Hindlimb muscle (tissue), 1 donor: ENCODE measurements at regions not wholly inside any gene's neighbourhood (a gene's known extent, or its start where the extent isn't known, plus 50 kb on each side); places are given as distances from the start of the nearest gene placed in this dataset.
"Not testable (repeated sequence)": the region's sequence is repeated elsewhere in the genome, so short reads cannot be mapped to it uniquely, and the experiment has no call there.

Source experiments
- DNase-seq: peaks from one replicate; pipeline ENCODE4 v3.0.0-alpha.2; 2013

DNA sequence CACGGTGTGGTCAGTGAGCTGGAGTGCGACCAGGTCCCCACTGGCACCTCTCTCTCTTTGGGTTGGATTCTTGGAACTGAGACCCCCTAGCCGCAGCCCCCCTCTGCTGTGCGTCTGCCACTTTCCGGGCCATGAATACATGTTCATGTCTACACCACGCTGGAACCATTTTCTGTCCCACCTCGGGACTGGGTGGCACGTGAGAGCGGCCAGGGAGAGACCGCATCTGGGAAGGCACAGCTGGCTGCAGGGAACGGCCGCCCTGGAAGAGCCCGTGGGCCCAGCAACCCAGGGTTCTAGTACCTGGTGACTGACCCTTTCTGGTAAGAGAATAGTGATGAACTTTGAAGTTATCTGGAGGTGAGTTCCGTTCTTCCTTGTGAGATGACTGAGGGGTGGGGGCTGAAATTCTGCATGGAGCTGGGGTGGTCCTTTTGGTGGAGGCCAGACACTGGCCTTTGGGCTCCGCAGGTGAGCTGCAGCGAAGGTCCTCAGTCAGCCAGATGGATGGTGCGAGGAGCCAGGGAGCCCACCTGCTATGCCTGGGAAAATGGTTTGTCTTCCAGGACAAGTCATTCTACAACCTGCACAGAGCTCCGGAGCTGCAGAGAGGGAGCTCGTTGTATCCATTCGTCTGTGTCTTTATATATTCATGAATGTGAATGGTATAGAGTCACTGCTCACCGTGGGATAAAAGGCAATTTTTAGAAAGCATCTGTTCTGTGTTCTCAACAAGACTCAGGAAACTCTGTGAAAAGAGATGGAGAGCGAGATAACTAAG is 223.5 kb downstream of the NDUFA10 start:
- no peak for DNase-seq

DNA sequence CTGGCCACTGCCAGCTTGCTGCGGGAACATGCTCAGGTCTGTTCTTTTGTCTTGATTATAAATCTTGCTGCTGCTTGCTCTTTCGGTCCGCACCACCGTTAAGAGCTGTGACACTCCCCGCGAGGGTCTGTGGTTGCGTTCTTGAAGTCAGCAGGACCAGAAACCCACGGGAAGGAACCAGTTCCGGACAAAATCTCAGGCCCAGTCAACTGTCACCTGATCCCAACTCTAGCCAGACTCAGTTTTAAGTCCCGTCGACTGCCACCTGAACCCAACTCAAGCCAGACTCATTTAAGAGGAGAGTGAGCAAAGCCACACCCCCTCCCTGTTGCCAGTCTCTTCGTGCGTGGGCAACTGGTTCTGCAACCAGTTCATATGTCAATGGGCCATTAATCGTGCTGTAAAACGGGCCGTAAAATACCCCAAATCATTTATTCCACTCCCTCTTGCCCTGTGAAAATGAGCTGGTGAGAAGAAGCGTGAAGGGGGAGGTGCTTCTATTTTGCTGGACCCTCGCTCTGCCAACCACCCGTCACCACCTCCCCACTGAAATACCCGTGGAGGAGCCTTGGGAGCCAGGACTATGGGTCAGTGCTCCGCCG is 224.3 kb downstream of the NDUFA10 start:
- no peak for DNase-seq

DNA sequence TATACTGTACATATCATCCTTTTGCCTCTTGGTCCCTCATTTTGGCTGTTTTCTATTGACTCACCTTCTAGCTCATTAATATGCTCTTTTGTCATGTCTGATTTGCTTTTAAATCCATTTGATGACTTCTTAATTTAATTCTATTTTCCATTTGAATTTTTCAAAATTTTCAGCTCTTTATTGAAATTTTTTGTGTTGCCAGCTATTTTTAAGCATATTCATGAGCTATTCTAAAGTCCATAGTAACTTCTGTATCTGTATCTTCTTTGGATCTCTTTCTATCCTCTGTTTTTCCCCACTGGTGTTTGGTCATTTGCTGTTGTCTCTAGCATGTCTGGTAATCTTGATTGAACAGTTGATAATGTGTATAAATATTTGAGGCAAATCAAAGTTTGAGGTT is 227.8 kb downstream of the NDUFA10 start:
- DNase-seq: no peak

DNA sequence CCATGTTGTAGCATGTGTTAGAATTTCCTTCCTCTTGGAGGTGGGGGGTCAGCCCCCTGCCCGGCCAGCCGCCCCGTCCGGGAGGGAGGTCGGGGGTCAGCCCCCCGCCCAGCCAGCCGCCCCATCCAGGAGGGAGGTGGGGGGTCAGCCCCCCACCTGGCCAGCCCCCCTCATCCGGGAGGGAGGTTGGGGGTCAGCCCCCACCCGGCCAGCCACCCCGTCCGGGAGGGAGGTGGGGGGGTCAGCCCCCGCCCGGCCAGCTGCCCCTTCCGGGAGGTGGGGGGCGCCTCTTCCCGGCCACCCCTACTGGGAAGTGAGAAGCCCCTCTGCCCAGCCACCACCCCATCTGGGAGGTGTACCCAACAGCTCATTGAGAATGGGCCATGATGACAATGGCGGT is 229.4 kb downstream of the NDUFA10 start:
- DNase-seq: not testable (repeated sequence)

DNA sequence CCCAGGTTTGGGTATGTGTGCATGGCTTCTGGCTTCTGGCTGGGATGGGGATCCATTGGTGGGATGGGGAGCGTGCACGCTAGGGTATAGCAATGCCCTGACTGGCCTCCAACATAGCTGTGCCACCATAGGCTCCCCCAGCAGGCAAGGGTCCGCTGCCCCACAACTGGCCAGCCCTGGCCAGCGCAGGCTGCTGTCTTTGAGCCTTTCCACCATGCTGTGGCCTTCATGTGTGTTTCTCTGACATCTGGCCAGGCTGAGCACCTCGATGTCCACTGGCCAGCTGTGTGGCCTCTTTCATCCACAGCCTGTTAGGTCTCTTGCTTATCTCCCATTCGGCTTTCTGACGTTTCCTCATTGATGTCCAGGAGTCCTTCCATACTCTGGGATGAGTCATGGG is 231.3 kb downstream of the NDUFA10 start:
- no peak for DNase-seq

DNA sequence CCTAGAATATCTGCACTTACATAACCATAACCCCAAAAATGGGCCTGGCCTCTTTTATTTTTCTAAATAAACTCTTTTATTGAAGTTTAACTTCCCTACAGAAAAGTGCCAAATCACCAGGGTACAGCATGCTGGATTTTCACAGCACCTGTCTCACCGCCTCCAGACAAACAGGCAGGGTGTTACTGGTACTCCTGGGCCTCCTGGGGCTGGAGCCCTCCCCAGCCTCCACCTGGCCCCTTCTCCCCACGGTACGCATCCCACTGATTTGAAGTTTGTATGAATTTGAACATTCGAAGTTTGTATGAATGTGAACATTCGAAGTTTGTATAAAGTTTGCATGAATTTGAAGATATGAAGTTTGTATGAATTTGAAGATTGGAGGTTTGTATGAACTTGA is 232.1 kb downstream of the NDUFA10 start:
- DNase-seq: no peak

DNA sequence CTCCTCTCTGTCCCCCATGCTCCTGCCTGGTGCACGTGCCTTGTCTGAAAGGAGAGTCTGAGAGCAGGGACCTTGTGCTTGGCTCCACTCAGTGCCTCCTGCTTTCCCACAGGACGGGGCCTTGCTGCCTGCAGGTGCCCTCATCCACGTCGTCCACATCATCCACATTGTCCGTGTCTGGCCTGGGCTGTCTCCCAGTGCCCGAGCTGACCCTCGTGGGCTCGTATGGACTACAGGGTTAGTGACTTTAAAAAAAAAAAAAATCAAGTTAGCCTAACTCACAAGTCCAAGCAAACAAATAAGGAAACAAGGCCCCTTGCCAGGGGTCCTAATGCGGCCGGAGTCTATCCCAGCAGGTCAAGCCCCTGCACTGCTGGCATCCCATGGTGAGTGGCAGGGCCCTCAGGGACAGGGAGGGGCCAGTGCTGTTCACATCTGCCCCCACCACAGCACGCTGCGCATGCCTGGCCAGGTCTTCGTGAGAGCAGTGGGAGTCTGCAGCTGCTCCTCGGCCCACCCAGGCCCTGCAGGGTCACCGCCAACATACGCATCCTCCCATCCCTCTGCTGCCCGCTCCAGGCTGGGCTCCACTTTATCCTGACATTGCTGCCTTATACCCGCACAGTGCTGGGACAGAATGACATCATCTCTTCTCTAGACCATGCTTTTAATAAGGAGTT is 232.6 kb downstream of the NDUFA10 start:
- no peak for DNase-seq

DNA sequence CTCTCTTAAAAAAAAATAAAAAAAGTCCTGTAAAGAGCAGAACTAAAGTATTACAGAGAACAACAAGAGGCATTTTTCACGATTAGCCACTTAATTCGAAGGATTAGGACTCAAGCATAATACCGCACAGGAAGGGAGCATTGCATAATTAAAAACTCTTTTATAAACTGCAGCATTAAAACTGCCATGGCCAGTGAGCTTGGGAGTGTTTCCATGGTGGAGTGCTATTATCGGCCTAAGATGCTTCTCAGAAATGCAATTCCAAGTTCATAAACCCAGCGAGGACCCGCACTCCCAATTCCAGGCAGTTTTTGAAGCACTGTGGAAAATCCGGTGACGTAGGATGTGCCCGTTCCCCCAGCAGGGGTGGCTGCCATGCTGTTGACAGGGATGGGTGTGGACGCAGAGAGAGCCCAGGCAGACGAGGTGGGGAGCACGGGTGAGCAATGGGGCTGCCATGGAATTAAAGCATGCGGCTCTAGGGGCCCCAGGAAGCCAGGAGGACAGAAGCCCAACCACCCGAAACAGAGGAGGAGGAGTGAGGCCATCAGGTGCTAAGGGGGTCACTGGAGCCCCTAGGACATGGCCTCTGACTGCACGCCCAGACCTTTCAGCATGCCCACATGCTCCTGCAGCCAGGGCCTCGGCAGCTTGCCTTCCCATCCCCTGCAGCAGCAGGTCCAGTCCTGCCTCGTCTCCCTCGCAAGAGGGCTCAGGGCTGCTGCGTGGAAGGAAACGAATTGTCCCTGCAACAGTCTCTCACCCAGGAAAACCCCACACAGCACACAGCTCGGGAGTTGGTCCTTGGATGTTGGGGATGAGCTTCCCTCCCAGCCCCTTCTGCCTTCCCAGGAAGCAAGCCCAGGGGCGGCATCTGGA is 233.4 kb downstream of the NDUFA10 start:
- no peak for DNase-seq

DNA sequence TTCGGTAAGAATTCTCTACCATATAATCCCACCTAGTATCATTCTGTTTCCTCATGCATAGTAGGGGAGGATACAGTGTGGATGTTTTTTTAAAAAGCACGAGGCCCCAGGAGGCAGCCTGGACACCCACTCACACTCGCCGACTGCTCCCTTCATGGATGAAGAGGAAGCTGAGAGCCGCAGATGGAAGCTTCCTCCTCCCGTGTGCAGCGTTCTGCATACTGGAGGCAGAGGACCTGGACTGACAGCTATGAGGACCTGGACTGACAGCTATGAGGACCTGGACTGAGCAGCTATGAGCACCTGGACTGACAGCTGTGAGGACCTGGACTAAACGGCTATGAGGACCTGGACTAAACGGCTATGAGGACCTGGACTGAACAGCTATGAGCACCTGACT is 234.4 kb downstream of the NDUFA10 start:
- no peak for DNase-seq

DNA sequence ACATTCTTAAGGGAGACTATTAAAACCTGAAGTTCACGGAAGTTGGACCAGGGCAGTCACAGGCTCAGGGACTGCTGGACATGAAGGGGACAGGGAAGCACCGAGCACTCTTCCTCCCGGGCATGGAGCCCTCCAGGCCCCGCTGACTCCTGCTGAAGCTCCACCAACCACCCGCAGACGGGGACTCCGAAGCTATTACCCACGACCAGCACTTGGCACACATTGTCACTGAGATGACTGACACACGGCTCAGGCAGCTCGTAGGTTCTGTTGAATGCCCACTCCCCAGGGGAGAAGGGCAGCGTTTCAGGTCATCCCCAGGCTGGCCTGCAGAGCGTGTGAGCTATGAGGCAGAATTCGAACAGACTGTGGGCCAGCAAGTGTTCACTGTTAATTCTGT is 234.8 kb downstream of the NDUFA10 start:
- no peak for DNase-seq

DNA sequence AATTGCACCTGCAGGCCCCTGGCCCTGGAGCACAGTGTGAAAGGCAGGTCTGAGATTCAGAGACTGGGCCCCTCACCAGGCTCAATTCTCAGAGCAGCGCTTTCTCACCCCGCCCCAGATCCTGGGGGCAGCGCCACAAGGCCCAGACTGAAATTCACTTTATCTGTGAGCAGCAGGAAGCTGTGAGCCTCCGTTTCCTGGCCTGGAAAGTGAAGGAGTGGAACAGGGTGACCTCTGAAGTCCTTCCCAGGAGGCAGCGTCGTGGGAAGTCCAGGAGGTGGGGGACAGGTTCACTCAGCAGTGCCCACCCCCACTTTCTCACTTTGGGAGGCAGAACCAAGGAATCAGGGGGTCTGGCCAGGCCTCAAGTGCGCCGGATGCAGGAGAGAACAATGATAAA is 235.4 kb downstream of the NDUFA10 start:
- no peak for DNase-seq

DNA sequence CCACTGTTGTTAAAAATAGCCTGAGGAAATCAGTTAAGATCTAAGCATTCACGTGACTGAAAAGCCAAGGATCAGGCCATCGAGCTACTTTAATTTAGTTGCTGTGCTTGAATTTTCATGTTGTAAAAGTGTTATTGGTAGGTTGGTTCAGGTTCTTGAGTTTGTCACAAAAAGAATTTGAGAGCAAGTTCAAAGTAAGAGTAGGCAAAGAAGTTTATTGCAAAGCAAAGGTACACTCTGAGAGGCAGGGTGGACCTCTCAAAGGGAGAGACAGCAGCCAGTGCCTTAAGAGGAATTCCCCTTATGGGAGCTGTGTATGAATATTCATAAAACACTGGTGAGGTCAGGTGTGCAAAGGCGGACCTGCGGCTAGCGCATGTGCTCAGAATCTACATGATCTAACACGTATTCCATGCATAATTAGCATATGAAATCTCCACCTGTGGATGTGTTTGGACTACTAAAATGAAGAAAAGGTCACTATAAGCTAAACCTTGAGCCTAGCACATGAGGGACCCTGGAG is 236.5 kb downstream of the NDUFA10 start:
- no peak for DNase-seq

DNA sequence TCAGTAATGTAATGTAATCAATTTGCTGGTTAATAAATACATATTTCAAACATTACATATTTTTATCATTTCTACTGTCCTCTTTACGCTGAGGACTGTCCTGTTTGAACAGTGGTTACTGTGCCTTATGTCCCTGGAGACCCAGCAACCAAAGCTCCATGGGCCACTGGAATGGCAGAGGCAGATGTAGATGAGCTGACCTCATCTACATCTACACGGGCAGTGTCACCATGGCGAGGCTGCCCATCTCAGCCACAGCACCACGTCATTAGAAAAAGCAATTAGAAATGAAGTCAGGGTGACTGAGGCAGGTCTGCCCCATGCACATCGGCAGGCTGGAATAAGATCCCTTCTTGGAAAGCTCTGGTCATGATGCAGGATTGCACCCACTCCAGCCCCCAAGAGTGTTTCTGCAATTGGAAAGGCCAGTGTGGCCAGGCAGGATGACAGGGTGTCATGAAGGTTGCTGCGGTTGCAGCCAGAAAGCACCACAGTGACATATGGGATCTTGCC is 237.5 kb downstream of the NDUFA10 start:
- DNase-seq: no peak

DNA sequence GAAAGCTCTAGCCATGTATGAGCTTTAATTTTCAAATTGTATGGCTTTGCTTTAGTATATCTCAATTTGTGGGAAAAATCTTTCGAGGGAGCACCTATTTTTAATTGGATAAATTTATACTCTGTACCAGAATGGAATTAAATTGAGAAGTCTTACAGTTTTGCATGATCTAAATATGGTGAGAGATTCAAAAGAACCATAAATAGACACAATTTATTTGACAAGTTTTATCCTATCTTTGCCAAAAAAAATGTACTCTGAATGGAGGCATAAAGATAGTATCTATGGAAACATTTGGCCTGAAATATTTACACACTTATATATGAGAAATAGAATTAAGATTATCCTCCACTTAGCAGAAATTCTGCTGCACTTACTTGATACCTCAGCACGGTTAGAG is 238.4 kb downstream of the NDUFA10 start:
- no peak for DNase-seq

DNA sequence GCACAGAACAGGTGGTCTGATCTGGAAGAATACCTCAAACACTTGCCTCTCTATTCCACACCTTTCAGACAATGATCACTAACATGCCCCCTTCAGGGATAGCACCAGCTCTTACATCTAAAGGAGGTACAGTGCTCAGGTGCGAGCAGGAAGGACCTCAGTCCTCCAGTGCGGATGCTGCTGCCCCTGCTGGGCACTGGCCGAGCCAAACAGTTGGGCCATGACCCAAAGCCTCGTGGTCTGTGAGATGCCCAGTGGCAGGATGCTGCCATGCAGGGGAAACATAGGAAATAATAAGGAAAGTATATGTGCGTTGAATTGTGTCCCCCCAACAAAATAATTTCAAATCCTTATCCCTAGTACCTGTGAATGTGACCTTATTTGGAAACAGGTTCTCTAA is 243.7 kb downstream of the NDUFA10 start:
- no peak for DNase-seq

DNA sequence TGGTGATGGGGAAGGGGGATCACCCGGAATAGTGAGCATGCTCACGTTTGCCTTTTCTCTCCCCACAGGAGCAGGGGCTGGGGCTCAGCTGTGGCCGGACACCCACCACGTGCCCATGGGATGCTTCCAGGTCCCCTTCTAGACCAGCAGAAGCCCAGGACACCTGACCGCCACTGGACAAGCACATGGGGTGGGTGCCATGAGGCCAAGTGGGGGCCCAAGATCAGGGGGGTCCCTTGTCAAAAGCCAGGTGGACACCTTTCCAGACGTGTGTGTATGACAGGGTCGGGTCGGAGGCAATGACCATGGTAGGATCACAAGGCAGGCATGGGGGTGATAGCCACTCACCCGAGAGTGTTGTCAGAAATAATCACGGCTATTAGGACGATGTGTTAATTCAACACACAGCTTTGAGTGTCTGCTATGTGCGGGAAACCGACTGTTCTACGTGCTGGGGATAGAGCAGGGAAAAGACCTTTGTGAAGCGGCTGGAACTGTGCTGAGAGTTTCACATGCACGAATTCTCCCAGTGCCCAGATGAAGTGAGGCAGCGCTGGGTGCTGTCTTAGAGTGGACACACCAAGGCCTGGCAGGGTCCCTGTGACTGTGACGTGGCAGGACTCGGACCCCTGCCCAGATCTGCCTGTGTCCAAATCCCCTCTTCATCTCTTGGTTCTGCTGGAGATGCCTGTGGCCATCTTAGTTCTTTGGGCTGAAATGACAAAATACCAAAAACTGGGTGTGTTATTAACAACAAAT is 244.7 kb downstream of the NDUFA10 start:
- no peak for DNase-seq

DNA sequence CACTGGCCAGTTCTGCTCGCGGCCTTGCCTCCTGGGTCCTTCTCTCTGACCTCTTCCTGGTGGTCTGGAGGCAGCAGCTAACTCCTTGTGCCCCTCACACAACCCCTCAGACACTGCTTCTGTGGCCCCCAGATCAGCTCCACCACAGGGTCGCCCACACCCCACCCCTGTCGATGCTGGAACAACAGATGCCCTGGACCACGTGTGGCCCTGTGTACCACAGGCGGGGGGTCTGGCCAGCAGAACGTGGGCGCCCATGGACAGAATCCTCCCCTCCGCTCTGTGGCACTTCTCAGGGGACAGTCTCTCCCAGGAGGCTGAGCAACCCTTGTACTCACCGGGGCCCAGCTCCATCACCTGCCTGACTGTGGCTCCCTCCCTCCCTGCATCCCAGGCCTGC is 245.6 kb downstream of the NDUFA10 start:
- no peak for DNase-seq

DNA sequence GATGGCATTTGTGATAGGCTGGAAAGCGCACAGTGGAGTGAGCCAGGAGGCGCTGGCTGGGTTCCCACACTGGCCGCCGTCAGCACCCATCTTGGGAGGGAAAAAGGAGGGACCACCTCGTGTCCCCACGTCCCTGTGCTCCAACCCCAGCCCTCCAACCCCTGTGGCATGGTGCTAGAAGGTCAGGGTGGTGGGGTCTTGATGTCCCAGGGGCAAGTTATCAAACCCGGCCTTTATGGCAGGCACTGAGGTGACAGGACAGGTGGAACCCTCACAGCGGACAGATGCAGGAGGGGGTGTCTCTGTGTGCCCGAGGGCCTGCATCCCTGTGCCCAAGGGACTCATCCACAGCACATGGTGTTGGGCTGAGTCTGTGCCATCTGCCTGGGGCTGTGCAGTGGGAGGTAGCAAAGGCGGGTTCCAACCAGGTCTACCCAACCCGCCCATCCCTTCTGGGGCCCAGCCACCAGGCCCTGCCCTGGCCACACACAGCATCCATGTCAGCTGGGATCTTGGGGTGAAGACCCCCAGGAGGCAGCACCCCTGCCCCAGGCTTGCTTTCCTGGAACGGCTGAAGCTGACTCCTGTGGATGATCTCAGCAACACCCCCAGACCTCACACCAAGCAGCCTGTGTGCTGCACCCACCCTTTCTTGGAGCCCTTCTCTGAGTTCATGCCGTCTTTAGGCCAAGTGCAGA is 246.1 kb downstream of the NDUFA10 start:
- no peak for DNase-seq

DNA sequence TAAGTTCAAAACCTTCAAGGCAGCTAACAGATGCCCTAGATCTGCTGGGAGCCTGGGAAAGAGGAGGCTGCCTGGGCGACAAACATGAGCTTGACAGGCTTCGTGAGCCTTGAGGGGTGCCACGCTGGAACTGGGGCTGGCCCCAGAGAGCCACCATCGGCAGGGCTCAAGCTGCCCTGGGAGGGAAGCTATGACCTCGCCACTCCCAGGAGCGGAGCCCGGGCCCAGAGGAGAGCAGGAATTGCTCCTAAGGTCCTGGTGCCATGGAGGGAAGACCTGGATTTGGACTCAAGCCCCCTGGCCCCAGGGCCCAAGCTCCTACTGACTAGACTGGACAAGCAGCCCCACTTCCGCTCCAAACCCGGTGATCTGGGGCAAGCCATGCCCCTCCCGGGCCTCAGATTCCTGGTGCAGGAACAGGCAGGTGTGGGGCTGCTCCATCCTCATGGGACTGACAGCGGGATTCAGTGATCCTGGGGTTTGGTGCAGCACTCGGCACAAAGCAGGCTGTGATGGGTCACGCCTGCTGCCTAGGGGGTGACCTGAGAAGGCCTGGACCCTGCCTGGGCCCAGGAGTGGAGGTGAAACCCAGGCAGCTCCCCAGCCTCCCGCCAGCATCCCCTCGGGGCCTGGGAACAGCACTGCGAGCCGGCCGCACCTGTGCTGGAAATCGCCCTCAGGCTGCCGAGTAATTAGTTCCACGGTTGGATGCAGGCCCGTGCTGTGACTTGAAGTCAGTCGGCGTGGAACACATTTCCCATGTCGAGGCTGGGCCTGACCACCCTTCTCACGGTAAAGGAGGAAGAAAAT is 246.9 kb downstream of the NDUFA10 start:
- no peak for DNase-seq

DNA sequence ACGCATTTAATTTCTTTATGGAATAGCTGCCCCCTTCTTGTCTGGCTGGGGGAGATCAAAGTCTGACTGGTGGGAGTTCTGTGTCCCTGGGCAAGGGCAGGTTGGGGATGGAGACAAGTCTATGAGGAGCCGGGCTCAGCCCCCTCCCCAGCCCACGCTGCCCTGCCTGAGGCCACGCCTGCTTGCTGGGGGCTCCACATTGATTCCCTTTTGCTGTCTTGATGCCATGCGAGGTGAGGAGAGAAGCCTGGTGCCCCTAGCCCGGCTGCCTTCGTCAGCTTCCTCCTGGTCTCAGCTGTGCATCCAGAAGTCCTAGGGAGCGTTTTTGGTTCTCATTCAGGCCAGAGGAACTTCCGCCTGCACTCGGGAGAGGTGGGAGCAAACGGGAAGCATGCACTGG is 247.9 kb downstream of the NDUFA10 start:
- DNase-seq: no peak
